Inflammatory macrophage (primary cell): ENCODE measurements at regions not wholly inside any gene's neighbourhood (a gene's known extent, or its start where the extent isn't known, plus 50 kb on each side); places are given as distances from the start of the nearest gene placed in this dataset.
"Not testable (repeated sequence)": the region's sequence is repeated elsewhere in the genome, so short reads cannot be mapped to it uniquely, and the experiment has no call there.

Experiments
- DNase-seq, 2 donors: peaks; one replicate each; pipeline ENCODE4 v3.0.0-alpha.2; 2020 to 2022

GRCh38 chr18:79596446-79597175 lies 83.0 kb upstream of the CTDP1 start:
- DNase-seq = no peak

- DNase-seq = no peak
These were observed 82.3 kb upstream of the CTDP1 start for GRCh38 chr18:79597176-79597830.

GRCh38 chr18:79597831-79598632 lies 81.6 kb upstream of the CTDP1 start:
- no peak for DNase-seq

- DNase-seq = no peak
These were observed 80.9 kb upstream of the CTDP1 start for GRCh38 chr18:79598633-79599175.

GRCh38 chr18:79599441-79599931 lies 80.1 kb upstream of the CTDP1 start:
- no peak for DNase-seq

GRCh38 chr18:79600141-79600540 lies 79.5 kb upstream of the CTDP1 start:
- DNase-seq = no peak

GRCh38 chr18:79600596-79600995 lies 79.0 kb upstream of the CTDP1 start:
- no peak for DNase-seq

- DNase-seq = no peak
These were observed 78.4 kb upstream of the CTDP1 start for GRCh38 chr18:79601234-79601633.

- DNase-seq = no peak
These were observed 76.0 kb upstream of the CTDP1 start for GRCh38 chr18:79603321-79604204.

- no peak for DNase-seq
These were observed 75.2 kb upstream of the CTDP1 start for GRCh38 chr18:79604205-79604912.

GRCh38 chr18:79604913-79605880 lies 74.4 kb upstream of the CTDP1 start:
- DNase-seq = no peak

GRCh38 chr18:79606071-79606470 lies 73.5 kb upstream of the CTDP1 start:
- DNase-seq = not testable (repeated sequence)

- DNase-seq = no peak
These were observed 72.8 kb upstream of the CTDP1 start for GRCh38 chr18:79606621-79607331.

GRCh38 chr18:79607361-79607952 lies 72.1 kb upstream of the CTDP1 start:
- DNase-seq = no peak

- no peak for DNase-seq
These were observed 71.5 kb upstream of the CTDP1 start for GRCh38 chr18:79608069-79608468.

GRCh38 chr18:79608535-79608934 lies 71.1 kb upstream of the CTDP1 start:
- no peak for DNase-seq

- DNase-seq = no peak
These were observed 70.6 kb upstream of the CTDP1 start for GRCh38 chr18:79608999-79609461.

GRCh38 chr18:79609841-79610281 lies 69.7 kb upstream of the CTDP1 start:
- DNase-seq = no peak
